GM18508 (cell line): ENCODE measurements at regions not wholly inside any gene's neighbourhood (a gene's known extent, or its start where the extent isn't known, plus 50 kb on each side); places are given as distances from the start of the nearest gene placed in this dataset.

ENCODE experiments used
- ATAC-seq: cut with Tn5 transposase; IDR thresholded peaks from one replicate; pipeline ENCODE4 v1.9.1; 2021; ENCODE audit warnings: moderate number of reproducible peaks; ENCODE audit not compliant: insufficient read depth, unreplicated experiment

DNA sequence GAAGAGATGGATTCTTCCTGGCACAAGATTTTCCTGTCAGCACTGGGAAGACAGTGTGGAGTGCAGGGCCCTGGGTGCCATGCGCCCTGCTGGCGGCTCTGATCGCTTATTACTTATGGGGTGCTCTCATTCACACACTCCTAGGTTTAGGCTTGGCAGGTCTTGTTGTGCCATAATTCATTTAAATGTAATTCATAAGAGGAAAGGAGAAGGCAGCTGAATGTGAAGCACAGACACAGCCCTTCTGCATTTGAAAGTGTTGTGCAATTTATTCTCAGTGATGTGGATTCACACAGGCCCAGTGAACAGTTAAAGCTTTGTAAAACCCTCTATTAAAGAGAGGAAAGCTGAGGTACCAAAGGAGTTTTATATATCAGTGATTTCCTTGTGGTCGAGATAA lies 249.7 kb downstream of the C4orf33 start:
- ATAC-seq: no peak

DNA sequence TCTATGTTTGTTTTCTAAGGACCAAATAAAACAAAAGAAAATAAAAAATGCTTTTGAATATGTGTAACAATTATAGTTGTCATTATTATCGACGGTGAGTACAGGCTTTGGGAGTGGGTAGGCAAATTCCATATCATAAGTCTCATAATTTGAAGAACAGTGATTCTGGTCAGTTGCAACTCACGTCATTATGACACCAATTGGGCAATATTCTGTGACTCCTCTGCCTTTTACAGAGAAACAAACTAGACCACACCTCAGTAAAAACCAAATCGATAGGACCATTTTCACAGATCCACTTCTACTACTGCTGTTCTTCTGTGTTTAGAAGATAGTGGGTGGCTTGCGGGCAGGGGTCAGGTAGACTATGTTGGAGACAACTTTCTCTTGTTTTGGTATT lies 250.1 kb downstream of the C4orf33 start:
- ATAC-seq: no peak

DNA sequence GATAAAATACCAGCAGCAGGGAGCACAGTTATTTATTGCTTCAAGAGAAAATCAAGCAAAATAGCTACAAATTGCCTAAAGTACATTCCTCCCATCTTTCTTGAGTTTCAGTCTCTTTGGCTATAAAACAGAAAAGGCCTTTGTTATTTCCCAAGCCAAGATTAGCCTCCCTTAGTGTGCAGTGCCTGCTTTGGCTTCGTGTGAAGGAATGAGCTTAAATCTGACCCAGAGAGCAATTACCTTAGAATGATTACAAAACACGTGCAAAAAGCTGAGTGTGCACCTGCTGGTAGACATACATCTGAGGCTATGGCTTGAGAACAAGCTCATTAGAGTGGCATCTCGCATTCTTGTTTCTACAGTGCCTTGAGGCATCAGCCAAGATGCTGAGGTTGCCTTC lies 250.8 kb downstream of the C4orf33 start:
- ATAC-seq: no peak

DNA sequence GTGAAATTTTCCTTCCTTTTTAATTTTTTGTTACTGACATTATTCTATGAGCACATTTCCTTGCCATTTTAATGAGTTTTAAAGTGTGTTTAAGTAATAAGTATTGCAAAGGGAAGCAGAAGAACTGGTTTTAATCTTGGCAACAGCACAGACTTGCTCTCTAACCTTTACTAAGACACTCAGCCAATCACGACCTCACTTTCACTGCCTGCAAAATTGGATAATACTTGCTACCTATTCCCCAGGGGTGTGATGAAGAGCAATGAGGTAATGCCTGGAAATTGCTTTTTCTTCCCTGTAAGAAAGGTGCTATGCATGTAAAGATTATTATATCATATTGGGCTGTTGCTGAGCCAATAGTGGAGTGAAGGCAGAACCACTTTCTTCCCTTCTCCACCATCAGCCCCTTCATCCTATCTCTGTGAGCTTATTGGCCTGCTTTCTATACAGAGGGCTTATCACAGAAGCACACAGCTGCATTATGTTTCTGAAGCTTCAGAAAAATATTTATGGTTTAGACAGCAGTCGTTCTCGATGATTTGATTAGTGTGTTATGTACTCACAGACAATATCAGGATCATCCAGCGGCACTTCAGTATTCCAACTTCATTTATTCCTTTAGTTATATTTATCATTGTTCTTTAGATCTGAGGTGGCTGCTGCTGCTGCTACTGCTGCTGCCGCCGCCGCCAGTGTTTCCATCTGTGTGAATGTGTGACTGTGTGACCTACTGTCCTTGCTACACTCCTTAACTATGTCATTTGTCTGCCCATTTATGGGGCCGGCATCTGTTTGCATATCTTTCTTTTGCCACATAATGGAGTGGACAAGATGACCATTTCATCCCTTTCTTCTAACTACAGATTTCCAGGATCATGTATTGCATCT lies 255.1 kb downstream of the C4orf33 start:
- ATAC-seq: no peak

DNA sequence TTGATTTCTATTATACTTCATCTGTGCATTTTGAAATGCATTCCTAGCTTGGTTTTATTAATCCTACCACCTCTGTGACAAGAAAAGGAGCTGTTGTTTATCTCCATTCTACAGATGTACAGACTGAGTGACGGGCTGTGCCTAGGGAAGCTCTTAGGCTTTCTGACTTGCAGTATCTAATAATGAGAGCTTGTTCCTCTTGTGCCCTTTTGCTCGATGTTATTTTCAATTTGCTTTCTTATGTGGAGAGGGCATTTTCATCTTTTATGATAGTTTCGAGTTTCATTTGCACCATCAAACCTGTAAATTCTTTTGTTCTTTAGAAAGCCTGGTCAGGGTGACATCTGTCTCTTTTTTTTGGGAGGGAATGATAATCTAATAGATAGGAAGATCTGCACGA lies 256.5 kb downstream of the C4orf33 start:
- no peak for ATAC-seq

DNA sequence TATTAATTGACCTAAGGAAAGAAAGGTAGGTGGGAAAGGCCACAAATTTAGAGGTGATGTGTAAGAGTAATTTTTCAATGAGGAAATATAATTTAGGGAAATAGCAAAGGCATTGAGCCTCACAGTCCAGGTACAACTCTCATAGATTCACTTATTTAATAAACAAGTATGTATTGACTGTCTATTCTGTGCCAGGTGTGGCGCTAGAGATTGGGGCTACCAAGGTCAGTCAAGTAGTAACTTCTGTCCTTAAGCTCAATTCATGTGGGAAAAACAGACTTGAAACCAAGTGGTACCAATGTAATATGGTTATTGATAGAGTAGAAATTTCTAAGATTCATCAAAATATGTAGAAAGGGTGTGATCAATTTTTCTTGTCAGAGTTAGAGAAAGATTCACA lies 257.5 kb downstream of the C4orf33 start:
- no peak for ATAC-seq

DNA sequence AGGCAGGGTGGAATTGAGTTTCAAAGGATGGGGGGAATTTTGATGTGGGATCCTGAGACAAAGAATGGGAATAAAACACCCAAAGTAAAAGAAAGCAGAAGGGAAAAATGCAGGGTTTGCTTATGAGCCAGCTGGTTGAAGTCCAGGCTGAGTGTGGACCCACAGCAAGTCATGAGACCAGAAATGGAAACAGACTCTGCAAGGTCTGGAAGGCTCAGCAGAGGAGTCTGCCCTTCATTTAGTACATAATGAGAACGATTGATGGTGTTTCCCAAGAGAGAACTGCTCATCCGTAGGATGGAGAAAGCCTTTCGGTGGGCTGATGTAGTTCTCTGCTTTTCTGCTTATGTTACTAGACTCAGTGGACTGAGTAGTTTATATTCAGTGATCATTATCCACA lies 259.1 kb downstream of the C4orf33 start:
- ATAC-seq: no peak

DNA sequence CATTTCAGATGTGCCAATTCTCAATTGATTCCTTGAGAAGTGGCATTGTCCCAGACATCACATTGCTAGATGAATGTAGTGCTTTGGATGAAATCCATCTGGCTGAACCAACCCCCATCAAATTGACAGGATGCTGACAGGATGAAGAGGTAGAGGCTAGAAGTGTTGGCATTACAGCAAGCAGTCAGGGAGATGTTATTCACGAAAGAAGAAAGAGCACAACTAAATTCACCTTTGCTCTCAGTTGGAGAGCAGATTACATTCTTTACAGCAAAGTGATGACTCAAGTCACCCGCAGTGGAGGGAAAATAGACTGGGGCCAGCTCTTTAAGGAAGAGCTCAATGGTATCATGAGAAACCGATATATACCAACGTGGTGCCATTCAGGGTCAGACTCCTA lies 259.6 kb downstream of the C4orf33 start:
- no peak for ATAC-seq

DNA sequence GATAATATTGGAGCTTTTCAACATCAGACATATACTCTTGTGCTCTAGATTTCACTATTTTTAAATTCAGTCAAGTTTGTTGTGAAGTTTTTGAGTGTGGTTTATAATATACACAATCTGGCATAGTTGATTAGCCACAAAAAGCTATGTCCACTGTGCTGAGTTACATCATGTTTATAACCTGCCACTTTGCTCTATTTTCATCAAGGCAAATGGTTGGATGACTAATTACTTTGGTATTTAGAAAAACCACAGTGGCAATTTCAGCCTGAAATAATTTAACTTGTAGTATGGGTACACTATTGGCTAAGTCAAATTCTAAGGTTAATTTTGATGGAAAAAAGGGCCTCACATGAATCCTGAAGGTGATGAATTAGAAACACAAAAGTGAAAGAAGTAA lies 262.6 kb downstream of the C4orf33 start:
- no peak for ATAC-seq

DNA sequence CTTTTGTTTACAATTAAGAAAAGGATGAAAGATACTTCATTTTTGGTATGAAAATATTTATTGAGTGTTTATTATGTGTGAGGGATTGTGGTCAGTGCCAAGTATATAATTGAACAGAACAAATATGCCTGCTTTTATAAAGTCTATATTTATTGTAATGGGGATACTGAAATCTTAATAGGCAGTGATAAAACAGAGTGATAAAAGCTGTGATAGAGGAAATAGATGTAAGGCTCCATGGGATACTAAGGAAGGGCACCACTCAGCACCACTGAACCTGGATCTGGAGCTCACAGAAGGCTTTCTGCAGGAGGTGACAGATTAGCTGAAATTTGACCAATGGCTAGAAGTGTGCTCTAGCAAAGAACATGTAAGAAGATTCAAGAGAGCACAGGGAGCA lies 263.5 kb downstream of the C4orf33 start:
- no peak for ATAC-seq

DNA sequence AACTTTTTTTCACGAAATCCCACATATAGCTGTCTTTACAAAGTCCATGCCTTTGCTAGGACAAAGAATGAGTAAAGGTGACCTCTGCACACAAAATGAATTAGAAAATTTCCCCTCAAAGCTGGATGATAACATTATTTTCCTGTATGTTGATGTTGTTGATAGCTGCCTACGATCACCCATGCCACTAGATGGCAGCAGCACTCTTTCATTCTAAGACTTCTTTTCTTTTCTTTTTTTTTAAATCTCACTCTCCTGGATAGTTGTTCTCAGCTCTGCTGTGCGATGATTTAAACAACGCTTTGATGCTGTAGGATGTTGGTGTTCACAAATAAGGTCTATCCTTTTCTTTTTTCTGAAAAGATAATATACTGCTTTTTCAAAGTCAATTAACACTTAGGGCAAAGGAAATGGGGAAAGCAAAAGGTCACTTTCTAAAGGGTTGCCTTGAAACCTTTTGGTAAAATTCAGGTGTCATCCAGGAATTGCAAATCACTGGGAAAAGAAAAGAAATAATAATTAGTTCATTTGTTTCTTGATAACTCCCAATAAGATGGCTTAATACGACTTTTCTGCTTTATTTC lies 266.8 kb downstream of the C4orf33 start:
- no peak for ATAC-seq

DNA sequence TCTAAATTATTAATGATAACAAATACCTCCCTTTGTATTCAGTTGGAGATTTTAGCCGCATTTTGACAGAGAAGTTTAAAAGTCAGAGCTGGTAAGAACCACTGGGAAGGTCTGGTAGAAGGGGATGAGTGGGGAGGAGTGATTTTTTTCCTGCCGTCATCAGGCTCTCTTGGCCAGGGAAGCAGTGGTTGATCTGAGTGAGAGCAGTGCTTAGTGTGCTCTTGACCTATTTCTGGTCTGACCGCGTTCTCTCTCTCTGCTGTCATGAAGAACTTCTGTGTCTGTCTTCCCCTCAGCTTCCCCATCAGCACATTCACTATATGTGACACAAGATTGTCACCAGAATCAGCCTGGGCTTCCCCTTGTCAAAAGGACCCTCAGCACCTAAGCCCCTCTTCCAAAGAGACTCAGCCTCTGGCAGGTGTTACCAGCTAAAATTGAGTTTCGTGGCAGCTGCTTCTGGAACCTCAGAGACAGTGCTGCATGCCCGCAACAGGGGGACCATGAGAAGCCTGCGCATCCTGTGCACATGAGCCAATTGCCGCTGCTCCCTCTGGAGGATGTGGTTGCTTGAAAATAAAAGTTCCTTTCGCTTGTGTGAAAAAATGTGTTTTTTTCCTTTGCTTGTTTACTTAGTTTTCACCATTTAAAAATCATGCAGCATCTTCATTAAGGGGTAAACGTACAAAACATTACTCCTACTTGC lies 268.9 kb downstream of the C4orf33 start:
- no peak for ATAC-seq

DNA sequence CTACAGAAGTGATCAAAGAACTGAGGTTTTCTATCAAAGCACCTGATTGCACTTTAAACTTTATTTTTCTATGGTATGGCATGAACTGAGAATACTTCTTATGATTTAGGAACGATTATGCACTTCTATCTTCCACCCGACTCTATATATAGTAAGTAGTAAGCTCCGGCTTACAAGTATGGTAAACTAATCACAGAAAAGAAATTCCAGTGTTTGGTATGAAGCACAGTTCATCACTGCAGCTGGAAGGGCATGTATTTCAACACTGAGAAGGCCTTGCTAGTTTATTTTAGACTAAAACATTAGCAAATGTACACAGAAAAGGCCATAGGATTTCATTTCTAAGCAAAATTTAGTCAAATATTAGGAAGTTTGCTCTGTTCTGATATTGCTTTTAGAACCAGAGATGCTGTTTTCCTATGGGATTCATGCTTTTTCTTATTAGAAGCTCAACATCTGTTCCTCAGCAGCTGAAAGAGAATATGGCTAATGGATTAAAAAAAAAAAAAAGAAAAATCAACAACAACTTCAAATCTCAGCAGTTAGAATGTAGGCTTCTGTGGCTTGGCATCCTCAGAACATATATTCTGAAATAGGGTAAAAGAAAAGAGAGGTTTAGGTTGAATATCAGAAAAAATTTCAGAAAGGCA lies 273.5 kb downstream of the C4orf33 start:
- ATAC-seq: no peak

DNA sequence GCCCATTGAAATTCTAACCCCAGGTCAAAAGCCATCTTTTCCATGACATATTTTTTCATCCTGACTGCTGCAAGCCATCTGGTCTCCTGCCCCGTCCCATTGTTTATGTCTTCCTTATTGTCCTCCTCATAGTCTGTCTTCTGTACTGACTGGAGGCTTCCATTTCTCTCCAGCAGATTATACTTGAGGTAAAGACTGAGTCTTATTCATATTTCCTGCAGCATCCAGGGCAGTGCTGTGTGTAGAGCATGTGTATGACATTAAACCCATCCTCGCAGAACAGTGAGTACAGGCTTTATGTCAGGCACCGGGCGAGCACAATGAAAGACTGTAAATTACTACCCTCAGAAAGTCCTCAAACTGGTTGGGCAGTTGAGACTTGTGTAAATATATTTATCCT lies 275.1 kb downstream of the C4orf33 start:
- ATAC-seq: no peak

DNA sequence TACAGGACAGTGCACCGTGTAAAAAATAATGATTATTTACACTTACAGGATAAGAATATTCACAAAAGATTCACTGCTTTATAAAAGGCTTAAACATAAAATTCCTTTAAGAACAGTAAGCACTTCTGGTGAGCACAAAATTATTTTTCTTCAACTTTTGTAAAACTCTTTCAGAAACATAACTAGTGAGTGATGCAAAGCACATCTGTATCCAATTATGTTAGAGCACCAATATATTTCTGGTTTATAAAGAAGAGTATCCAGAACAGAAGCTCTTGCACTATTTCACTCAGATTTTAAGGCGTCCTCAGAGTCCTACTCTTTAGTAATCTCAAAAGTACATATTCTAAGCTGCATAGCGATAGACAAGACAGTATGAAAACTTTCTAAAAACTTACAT lies 276.0 kb downstream of the C4orf33 start:
- ATAC-seq: no peak

DNA sequence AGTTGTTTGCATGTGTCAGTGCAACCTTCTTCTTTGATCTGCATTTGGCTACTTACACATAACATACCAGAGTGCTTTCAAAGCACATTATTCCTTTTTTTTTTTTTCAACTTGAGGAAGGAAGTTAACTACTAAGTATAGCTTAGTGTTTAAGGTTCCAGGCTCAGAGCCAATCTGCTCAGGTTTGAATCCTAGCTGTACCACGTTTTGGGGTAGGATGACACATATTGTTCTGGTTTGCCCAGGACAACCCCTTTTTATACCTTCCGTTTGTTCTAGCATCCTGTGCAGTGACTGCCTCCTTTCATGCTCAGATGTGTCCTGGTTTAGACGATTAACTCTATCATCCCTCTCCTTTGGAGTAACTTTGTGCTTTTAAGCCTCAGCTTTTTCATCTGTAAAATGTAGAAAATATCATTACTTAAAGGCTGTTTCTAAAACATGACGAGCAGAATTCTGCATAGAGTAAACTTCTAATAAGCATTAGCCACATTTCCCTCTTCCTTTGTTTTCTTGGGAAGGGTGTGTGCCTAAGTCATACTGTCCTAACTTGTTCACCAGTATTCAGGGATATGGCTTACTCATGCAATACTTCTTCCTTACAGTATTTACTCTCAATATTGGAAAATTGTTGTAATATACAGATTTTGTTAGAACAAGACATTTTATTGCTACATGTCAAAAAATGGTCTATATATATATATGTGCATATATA lies 281.3 kb downstream of the C4orf33 start:
- no peak for ATAC-seq

DNA sequence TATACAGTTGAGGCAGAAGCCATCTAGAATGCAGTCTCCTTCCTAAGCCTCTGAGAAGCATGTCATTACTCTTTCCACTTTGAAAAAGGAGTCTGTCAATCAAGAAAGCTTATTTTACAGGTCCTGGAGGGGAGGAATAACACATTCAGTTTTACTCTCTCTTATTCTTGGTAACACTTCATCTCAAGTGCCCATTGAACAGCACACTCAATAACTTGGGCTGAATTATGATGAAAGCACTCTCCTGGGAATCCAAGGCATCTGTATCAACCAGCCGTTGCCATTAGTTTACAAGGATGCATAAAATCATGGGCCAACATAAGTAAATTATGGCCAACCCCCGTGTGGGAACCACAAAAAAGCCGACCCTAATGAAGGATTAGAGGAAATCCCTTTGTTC lies 282.4 kb downstream of the C4orf33 start:
- no peak for ATAC-seq

DNA sequence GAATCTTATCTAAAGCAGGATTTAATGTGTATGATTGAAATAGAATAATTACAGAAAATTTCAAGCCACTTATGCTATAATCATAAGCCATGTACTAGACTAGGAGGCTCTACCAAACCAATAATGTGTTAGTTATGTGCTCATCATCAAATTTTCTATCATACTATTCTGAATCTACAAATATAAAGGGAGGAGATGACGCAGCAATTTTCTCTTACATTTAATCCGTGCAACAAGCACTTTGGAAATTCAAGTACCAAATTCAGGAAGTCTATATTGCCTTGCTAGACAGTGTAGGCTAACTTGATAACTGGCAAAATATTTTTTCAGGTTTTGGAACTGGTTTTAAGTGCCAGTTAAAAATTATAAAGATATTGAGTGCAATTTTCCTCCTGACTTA lies 283.5 kb downstream of the C4orf33 start:
- ATAC-seq: no peak

DNA sequence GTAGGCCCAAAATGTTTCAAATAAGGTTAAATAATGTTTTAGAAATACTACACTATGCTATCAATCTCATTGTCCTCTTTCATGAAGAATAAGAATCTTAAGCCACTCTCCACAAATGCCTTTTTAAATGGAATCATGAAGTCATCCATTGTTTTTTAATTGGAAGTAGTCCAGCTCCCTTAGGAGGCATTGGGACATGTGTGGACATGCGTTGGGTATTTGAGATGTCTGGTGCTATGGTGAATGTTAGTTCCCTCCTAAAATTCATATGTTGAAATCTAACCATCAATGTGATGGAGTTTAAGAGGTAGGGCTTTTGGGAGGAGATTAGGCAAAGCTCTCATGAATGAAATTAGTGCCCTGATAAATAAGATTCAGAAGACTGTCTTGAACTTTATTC lies 289.0 kb downstream of the C4orf33 start:
- ATAC-seq: no peak

DNA sequence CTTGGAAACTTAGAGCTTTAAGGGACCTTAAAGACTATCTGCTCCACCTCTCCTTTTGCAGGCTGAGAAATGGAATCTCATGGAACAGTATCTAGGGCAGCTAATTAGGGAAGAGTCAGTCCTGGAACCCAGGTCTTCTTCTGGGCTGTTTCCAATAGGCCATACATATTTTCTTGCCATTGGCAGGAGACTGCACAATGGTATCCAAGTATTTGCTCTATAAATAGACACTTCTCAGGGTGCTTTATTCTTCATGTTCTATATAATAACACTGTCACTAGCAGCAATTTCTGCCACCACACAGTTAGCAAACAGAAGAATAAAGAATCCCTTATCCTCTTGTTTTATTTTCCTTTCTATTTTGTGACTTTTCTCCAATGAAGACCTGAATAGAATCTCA lies 291.7 kb downstream of the C4orf33 start:
- no peak for ATAC-seq
